Tibial nerve (tissue), 4 donors: ENCODE measurements at regions not wholly inside any gene's neighbourhood (a gene's known extent, or its start where the extent isn't known, plus 50 kb on each side); places are given as distances from the start of the nearest gene placed in this dataset.
"Not testable (repeated sequence)": the region's sequence is repeated elsewhere in the genome, so short reads cannot be mapped to it uniquely, and the experiment has no call there.

ENCODE experiments used
- DNase-seq, 2 donors: peaks; one replicate each; pipeline ENCODE4 v3.0.0-alpha.2; 2019; ENCODE audit warnings: low spot score in 2 of 2
- H3K27ac ChIP-seq, 4 donors: fragments of 200-600 bp; sonication (generic) in 3 of 4; one replicate each; pipeline ENCODE4 v1.5.1; 2017 to 2019; ENCODE audit warnings: mild to moderate bottlenecking in 1 of 4
- H3K27me3 ChIP-seq, 2 donors: fragments of 200-600 bp; sonication (generic) in 1 of 2; one replicate each; pipeline versions ENCODE4 v1.5.1 to v1.6.0; 2017 to 2019
- H3K36me3 ChIP-seq, 3 donors: fragments of 200-600 bp; sonication (generic); one replicate each; pipeline ENCODE4 v1.5.1; 2018 to 2019
- H3K4me1 ChIP-seq, 4 donors: fragments of 200-600 bp; sonication (generic) in 3 of 4; one replicate each; pipeline ENCODE4 v1.5.1; 2017 to 2019
- H3K4me3 ChIP-seq, 4 donors: fragments of 200-600 bp; sonication (generic) in 3 of 4; one replicate each; pipeline ENCODE4 v1.5.1; 2017 to 2019; ENCODE audit warnings: mild to moderate bottlenecking in 1 of 4, moderate library complexity in 1 of 4
- H3K9me3 ChIP-seq, 4 donors: fragments of 200-600 bp; sonication (generic) in 3 of 4; one replicate each; pipeline ENCODE4 v1.5.1; 2017 to 2019
- EP300 ChIP-seq, 2 donors: sonication (generic); formaldehyde crosslinking; IDR thresholded peaks; one replicate each; pipeline ENCODE4 v1.6.1; 2017; ENCODE audit warnings: antibody characterized with exemption in 2 of 2, mild to moderate bottlenecking in 1 of 2
- POLR2A ChIP-seq, 2 donors: fragments of 450-650 bp; IDR thresholded peaks; one replicate each; pipeline ENCODE4 v1.6.1; 2017; ENCODE audit warnings: antibody characterized with exemption in 2 of 2, mild to moderate bottlenecking in 2 of 2, moderate library complexity in 2 of 2
- WGBS, 2 donors: methylation state at CpG; one replicate each; pipeline ENCODE4 v1.1.5; 2018; 5-methylcytosine and 5-hydroxymethylcytosine counted together
- TF ChIP-seq, protein P1 (sequence below), 5 experiments: fragments of 200-600 bp in 3 of 5; fragments of 450-650 bp in 2 of 5; sonication (generic) in 3 of 5; IDR thresholded peaks; one replicate each; pipeline ENCODE4 v1.5.1; 2016 to 2019; ENCODE audit warnings: antibody characterized with exemption in 5 of 5, mild to moderate bottlenecking in 3 of 5, moderate library complexity in 2 of 5

DNA sequence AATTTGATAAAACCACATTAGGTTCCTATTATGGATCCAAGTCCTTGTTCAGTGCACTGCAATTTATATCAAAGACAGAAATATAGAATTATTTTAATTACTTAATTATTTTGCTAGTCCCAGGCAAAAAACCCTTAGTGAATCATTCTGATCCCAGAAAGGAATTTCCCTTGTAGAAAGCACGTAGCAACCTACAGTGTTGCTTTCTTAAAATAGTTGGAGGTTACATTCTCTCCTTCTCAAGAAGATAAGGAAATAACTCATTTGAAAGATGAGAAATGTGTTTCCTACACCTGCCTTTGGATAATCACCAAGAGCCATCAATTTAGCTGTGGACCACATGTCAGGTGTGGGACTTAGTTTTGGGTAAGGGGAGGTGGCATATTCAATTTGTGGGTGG lies 434.9 kb downstream of the SHISA9 start:
- TF ChIP-seq POLR2A (IDR thresholded peaks at IDR 0.05) (no peak), EP300 (IDR thresholded peaks at IDR 0.05) (no peak)
- H3K27ac ChIP-seq, result no peak overlapping the region
- no peak for DNase-seq
- no peak overlapping the region for H3K4me3 ChIP-seq
- WGBS, 2 donors, result 76 to 83% methylated on average over 1 of the region's 1 CpG
- H3K4me1 ChIP-seq, result no peaks in the 10 kb centered on the region
- no peaks in the 10 kb centered on the region for H3K9me3 ChIP-seq
- H3K36me3 ChIP-seq, result no peaks in the 10 kb centered on the region
- H3K27me3 ChIP-seq, result no peaks in the 10 kb centered on the region

DNA sequence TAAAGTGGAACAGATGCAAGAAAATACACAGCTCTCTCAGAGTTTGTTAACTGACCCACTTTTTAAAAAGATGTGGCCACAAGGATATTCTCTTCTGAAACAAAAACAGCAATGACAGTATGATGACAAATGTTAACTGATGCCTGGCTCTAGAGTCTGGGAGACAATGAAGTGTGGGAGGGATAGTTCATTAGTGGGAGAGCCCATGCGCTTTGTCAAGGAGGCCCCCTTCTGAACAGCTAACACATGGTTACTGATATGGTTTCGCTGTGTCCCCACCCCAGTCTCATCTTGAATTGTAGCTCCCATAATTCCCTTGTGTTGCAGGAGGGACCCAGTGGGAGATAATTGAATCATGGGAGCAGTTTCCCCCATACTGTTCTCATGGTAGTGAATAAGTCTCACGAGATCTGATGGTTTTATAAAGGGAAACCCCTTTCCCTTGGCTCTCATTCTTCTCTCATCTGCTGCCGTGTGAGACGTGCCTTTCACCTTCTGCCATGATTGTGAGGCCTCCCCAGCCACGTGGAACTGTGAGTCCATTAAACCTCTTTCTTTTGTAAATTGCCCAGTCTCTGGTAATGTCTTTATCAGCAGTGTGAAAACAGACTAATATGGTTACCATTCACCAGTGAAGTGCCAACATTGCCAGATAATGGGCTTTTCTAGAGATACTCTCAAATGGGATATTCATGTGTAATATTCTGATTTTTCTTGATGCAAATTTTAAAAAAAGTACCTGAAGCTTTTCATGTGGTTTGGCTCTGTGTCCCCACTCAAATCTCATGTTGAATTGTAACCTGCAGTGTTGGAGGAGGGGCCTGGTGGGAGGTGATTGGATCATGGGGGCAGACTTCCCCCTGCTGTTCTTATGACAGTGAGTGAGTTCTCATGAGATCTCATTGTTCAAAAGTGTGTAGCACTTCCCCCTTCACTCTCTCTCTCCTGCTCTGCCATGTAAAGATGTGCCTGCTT lies 435.8 kb downstream of the SHISA9 start:
- not testable (repeated sequence) for H3K4me3 ChIP-seq, H3K4me1 ChIP-seq, H3K27ac ChIP-seq, H3K36me3 ChIP-seq, DNase-seq, H3K9me3 ChIP-seq, H3K27me3 ChIP-seq
- WGBS, 2 donors, result 66 to 69% methylated on average over 5 of the region's 6 CpGs

DNA sequence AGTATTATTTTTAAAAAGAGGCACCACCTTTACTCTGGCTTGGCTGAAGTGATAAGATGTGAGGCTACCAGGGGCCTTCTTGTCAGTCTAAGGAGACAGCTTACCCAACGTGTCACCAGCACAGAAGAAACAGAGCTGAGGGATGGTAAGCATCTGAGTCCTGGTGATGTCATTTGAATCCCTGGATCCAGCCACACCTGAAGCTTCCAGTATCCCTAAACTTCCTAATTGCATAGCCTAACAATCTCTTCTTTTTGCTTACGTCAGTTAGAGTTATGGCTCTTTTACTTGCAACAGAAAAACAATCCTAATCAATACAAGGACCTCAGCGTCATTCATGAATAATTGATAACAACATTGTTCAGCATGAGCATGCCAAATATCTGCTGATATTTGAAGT lies 436.6 kb downstream of the SHISA9 start:
- no peaks in the 10 kb centered on the region for H3K27me3 ChIP-seq
- no peak overlapping the region for H3K27ac ChIP-seq
- TF ChIP-seq, protein P1, sequence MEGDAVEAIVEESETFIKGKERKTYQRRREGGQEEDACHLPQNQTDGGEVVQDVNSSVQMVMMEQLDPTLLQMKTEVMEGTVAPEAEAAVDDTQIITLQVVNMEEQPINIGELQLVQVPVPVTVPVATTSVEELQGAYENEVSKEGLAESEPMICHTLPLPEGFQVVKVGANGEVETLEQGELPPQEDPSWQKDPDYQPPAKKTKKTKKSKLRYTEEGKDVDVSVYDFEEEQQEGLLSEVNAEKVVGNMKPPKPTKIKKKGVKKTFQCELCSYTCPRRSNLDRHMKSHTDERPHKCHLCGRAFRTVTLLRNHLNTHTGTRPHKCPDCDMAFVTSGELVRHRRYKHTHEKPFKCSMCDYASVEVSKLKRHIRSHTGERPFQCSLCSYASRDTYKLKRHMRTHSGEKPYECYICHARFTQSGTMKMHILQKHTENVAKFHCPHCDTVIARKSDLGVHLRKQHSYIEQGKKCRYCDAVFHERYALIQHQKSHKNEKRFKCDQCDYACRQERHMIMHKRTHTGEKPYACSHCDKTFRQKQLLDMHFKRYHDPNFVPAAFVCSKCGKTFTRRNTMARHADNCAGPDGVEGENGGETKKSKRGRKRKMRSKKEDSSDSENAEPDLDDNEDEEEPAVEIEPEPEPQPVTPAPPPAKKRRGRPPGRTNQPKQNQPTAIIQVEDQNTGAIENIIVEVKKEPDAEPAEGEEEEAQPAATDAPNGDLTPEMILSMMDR (IDR thresholded peaks at IDR 0.05), result no peak
- TF ChIP-seq EP300 (IDR thresholded peaks at IDR 0.05), result no peak
- TF ChIP-seq POLR2A (IDR thresholded peaks at IDR 0.05), result no peak
- no peaks in the 10 kb centered on the region for H3K4me1 ChIP-seq
- no peaks in the 10 kb centered on the region for H3K9me3 ChIP-seq
- H3K36me3 ChIP-seq, result no peaks in the 10 kb centered on the region
- 76 to 84% methylated on average over 3 of the region's 3 CpGs for WGBS, 2 donors
- DNase-seq, result no peak
- H3K4me3 ChIP-seq, result no peak overlapping the region

DNA sequence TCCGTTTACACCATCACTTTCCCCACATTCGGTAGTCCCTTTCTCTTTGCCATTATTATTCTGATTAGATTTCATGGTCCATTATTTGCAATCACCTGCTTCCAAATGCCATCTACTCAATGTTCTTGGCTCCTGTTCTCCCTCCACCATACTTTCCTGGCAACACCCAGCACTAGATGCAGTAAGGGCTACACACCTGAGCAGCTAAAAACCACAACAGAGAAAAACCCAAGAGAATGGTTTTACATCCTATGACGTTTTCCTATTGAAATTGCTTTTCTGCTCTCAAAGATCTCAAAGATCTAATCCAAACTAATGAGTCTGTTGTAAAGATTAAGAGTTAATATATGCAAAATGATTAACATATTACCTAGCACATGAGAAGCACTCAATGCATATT lies 441.3 kb downstream of the SHISA9 start:
- no peak for DNase-seq
- Histone ChIP-seq H3K4me1 (no peaks in the 10 kb centered on the region), H3K4me3 (no peak overlapping the region), H3K27ac (no peak overlapping the region), H3K9me3 (no peaks in the 10 kb centered on the region), H3K36me3 (no peaks in the 10 kb centered on the region), H3K27me3 (no peaks in the 10 kb centered on the region)
- TF ChIP-seq POLR2A (IDR thresholded peaks at IDR 0.05) (no peak), EP300 (IDR thresholded peaks at IDR 0.05) (no peak)
- TF ChIP-seq, protein P1 (IDR thresholded peaks at IDR 0.05), result no peak
- 68 to 72% methylated on average over 3 of the region's 3 CpGs for WGBS, 2 donors

DNA sequence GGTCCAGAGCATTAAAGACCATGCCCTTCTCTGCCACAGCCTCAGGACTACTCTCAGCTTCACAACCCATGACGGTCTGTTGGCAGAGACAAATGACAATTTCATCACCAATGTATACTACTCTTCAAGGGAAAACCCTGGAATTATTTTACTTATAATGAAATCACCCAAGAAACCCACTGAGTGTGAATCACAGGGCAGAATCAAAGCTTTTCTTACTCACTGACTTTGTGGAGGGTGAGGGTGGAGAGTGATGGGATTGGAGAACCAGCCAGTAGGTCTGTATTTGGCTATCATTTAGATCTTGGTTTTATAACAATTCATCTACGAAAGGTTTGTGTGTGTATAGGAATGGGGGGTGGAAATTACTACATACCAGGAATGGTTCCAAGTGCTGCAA lies 442.6 kb downstream of the SHISA9 start:
- H3K36me3 ChIP-seq, result no peaks in the 10 kb centered on the region

DNA sequence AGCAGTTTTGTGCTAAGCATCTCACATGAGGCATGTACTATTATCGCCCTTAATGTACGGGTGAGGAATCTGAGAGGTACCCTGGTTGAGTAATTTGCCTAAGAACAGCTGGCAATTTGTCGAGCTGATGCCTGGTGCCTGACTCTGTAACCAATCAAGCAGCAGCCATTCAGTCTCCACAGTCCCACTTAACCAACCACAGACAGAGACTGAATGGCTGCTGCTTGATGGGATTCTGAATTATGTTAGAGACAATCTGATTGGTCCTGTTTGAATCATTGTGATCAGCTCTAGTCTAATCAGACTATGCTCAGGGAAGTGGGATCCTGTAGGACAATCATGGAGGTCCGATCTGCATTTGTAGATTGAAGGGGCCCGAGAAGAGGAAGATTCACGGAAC lies 447.0 kb downstream of the SHISA9 start:
- TF ChIP-seq POLR2A (IDR thresholded peaks at IDR 0.05) (no peak), EP300 (IDR thresholded peaks at IDR 0.05) (no peak)
- TF ChIP-seq, protein P1 (IDR thresholded peaks at IDR 0.05), result no peak
- Histone ChIP-seq H3K9me3 (no peaks in the 10 kb centered on the region), H3K27me3 (no peaks in the 10 kb centered on the region), H3K27ac (no peak overlapping the region), H3K36me3 (no peaks in the 10 kb centered on the region), H3K4me1 (no peaks in the 10 kb centered on the region), H3K4me3 (no peak overlapping the region)
- DNase-seq, result no peak
- 87 to 89% methylated on average over 6 of the region's 6 CpGs for WGBS, 2 donors

More for the DNA sequence above, 442.6 kb downstream of the SHISA9 start:
- Histone ChIP-seq H3K27me3 (no peaks in the 10 kb centered on the region), H3K4me3 (no peak overlapping the region), H3K9me3 (no peaks in the 10 kb centered on the region), H3K4me1 (no peaks in the 10 kb centered on the region), H3K27ac (no peak overlapping the region)
- no peak for TF ChIP-seq POLR2A (IDR thresholded peaks at IDR 0.05)
- TF ChIP-seq, protein P1 (IDR thresholded peaks at IDR 0.05), result no peak
- no peak for DNase-seq
- 66 to 84% methylated on average over 2 of the region's 2 CpGs for WGBS, 2 donors
